Peyer's patch (tissue), 4 donors: ENCODE measurements at regions not wholly inside any gene's neighbourhood (a gene's known extent, or its start where the extent isn't known, plus 50 kb on each side); places are given as distances from the start of the nearest gene placed in this dataset.
"Not testable (repeated sequence)": the region's sequence is repeated elsewhere in the genome, so short reads cannot be mapped to it uniquely, and the experiment has no call there.

ENCODE experiments used
- CTCF ChIP-seq, 6 experiments: fragments of 450-650 bp in 4 of 6; fragments of 200-600 bp in 2 of 6; sonication (generic) in 1 of 6; IDR thresholded peaks; one replicate each; pipeline ENCODE4 v1.5.1; 2017 to 2019; ENCODE audit warnings: antibody characterized with exemption in 6 of 6, mild to moderate bottlenecking in 3 of 6, moderate library complexity in 1 of 6
- POLR2A ChIP-seq, 2 donors: fragments of 450-650 bp; IDR thresholded peaks; one replicate each; pipeline ENCODE4 v1.5.1; 2017; ENCODE audit warnings: antibody characterized with exemption in 2 of 2, mild to moderate bottlenecking in 2 of 2, moderate library complexity in 2 of 2

DNA sequence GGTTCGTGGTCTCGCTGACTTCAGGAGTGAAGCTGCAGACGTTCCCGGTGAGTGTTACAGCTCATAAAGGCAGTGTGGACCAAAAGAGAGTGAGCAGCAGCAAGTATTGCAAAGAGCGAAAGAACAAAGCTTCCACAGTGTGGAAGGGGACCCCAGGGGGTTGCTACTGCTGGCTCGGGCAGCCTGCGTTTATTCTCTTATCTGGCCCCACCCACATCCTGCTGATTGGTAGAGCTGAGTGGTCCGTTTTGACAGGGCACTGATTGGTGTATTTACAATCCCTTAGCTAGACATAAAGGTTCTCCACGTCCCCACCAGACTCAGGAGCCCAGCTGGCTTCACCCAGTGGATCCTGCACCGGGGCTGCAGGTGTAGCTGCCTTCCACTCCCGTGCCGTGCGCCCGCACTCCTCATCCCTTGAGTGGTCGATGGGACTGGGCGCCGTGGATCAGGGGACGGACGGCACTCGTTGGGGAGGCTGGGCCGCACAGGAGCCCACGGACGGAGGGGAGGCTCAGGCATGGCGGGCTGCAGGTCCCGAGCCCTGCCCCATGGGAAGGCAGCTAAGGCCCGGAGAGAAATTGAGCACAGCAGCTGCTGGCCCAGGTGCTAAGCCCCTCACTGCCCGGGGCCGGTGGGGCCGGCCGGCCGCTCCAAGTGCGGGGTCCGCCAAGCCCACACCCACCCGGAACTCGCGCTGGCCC is 2661.6 kb upstream of the PCDH20 start:
- not testable (repeated sequence) for TF ChIP-seq CTCF, POLR2A (IDR thresholded peaks at IDR 0.05)
